ENCODE measurements at regions not wholly inside any gene's neighbourhood (a gene's known extent, or its start where the extent isn't known, plus 50 kb on each side); places are given as distances from the start of the nearest gene placed in this dataset.
A peak's percentile ranks its signal among the peaks of the same experiment; 100 is the strongest.

DNA sequence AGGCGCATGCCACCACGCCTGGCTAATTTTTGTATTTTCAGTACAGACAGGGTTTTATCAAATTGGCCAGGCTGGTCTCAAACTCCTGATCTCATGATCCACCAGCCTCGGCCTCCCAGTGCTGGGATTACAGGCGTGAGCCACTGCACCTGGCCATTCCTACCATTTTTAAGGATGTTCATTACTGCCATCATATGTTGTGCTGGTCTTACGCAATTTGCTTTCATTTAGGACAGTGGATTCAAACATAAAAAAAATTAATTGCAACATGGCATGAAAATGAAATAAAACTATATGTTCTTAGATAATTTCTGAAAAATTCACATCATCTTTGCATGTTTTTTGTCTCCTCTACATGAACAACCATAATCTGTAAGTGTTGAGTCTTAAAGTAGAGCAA lies 527.7 kb downstream of the LTN1 start:
- TF ChIP-seq EP300 (IDR thresholded peaks at IDR 0.05; ENCODE audit: borderline replicate concordance) (no peak), TCF12 (IDR thresholded peaks at IDR 0.05; ENCODE audit: low read depth) (no peak), TEAD4 (IDR thresholded peaks at IDR 0.05) (no peak), CREB1 (IDR thresholded peaks at IDR 0.05; ENCODE audit: low read depth) (no peak), FOXM1 (IDR thresholded peaks at IDR 0.05; ENCODE audit: borderline replicate concordance, low read depth) (no peak), EGR1 (IDR thresholded peaks at IDR 0.05) (no peak), TAF1 (IDR thresholded peaks at IDR 0.05; ENCODE audit: low read depth) (no peak), YY1 (IDR thresholded peaks at IDR 0.05; ENCODE audit: low read depth) (no peak), NFIC (IDR thresholded peaks at IDR 0.05) (no peak), CEBPB (IDR thresholded peaks at IDR 0.05) (no peak), RAD21 (IDR thresholded peaks at IDR 0.05; ENCODE audit: low read depth) (no peak)
- TF ChIP-seq, protein P1, sequence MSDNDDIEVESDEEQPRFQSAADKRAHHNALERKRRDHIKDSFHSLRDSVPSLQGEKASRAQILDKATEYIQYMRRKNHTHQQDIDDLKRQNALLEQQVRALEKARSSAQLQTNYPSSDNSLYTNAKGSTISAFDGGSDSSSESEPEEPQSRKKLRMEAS (IDR thresholded peaks at IDR 0.05), result no peak
- TF ChIP-seq, protein P2, sequence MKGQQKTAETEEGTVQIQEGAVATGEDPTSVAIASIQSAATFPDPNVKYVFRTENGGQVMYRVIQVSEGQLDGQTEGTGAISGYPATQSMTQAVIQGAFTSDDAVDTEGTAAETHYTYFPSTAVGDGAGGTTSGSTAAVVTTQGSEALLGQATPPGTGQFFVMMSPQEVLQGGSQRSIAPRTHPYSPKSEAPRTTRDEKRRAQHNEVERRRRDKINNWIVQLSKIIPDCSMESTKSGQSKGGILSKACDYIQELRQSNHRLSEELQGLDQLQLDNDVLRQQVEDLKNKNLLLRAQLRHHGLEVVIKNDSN (IDR thresholded peaks at IDR 0.05), result no peak

DNA sequence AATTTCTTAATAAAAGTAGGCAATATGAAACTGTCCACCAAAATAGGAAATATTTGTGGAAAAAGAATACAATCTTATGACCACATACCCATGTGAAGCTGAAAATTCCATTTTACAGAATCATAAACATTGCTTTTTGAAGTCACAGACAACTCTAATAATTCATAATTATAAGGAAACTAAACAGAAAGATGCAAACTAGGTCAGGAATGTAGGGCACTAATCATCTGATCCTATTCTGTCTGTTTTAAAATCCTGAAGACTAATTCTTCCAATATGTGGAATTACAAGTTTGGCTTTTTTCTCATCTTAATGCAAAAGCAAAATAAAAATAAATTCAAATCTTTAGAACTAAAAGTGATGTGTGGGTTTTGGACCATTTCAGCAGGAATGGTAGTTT lies 528.6 kb downstream of the LTN1 start:
- no peak for TF ChIP-seq TCF12 (IDR thresholded peaks at IDR 0.05; ENCODE audit: low read depth)
- no peak for TF ChIP-seq FOXM1 (IDR thresholded peaks at IDR 0.05; ENCODE audit: borderline replicate concordance, low read depth)
- TF ChIP-seq, protein P2 (IDR thresholded peaks at IDR 0.05), result no peak
- TF ChIP-seq, protein P1 (IDR thresholded peaks at IDR 0.05), result no peak
- TF ChIP-seq ZBTB7A (IDR thresholded peaks at IDR 0.05; ENCODE audit: low read depth), result no peak
- no peak for TF ChIP-seq YY1 (IDR thresholded peaks at IDR 0.05; ENCODE audit: low read depth)
- TF ChIP-seq NFIC (IDR thresholded peaks at IDR 0.05), result no peak
- TF ChIP-seq RAD21 (IDR thresholded peaks at IDR 0.05; ENCODE audit: low read depth), result no peak
- no peak for TF ChIP-seq EGR1 (IDR thresholded peaks at IDR 0.05)
- no peak for TF ChIP-seq EP300 (IDR thresholded peaks at IDR 0.05; ENCODE audit: borderline replicate concordance)
- no peak for TF ChIP-seq TAF1 (IDR thresholded peaks at IDR 0.05; ENCODE audit: low read depth)
- TF ChIP-seq TEAD4 (IDR thresholded peaks at IDR 0.05), result no peak
- no peak for TF ChIP-seq CEBPB (IDR thresholded peaks at IDR 0.05)
- no peak for TF ChIP-seq CREB1 (IDR thresholded peaks at IDR 0.05; ENCODE audit: low read depth)
- TF ChIP-seq, protein P3, sequence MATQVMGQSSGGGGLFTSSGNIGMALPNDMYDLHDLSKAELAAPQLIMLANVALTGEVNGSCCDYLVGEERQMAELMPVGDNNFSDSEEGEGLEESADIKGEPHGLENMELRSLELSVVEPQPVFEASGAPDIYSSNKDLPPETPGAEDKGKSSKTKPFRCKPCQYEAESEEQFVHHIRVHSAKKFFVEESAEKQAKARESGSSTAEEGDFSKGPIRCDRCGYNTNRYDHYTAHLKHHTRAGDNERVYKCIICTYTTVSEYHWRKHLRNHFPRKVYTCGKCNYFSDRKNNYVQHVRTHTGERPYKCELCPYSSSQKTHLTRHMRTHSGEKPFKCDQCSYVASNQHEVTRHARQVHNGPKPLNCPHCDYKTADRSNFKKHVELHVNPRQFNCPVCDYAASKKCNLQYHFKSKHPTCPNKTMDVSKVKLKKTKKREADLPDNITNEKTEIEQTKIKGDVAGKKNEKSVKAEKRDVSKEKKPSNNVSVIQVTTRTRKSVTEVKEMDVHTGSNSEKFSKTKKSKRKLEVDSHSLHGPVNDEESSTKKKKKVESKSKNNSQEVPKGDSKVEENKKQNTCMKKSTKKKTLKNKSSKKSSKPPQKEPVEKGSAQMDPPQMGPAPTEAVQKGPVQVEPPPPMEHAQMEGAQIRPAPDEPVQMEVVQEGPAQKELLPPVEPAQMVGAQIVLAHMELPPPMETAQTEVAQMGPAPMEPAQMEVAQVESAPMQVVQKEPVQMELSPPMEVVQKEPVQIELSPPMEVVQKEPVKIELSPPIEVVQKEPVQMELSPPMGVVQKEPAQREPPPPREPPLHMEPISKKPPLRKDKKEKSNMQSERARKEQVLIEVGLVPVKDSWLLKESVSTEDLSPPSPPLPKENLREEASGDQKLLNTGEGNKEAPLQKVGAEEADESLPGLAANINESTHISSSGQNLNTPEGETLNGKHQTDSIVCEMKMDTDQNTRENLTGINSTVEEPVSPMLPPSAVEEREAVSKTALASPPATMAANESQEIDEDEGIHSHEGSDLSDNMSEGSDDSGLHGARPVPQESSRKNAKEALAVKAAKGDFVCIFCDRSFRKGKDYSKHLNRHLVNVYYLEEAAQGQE (IDR thresholded peaks at IDR 0.05; ENCODE audit: low read depth), result no peak

DNA sequence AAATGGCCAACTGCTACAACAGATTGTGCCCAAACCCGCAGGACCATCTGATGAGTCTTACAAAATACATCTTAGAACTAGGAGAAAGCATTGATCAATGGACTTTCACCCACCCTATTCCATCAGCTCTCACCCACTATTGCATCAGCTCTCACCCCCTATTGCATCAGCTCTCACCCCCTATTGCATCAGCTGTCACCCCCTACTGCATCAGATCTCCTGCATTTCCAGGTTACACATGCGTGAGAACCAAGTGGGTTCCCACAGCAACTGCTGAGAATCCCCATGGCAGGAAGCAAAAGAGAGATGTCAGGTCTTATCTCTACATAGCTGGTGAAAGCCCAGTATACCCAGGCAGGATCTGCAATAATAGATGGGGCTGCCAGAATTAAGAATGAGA lies 533.5 kb downstream of the LTN1 start:
- no peak for TF ChIP-seq FOXM1 (IDR thresholded peaks at IDR 0.05; ENCODE audit: borderline replicate concordance, low read depth)
- TF ChIP-seq, protein P1 (IDR thresholded peaks at IDR 0.05), result no peak
- TF ChIP-seq CEBPB (IDR thresholded peaks at IDR 0.05), result peak; percentile 38; the same call in 1 of the 2 replicates
- TF ChIP-seq, protein P3 (IDR thresholded peaks at IDR 0.05; ENCODE audit: low read depth), result no peak
- no peak for TF ChIP-seq EP300 (IDR thresholded peaks at IDR 0.05; ENCODE audit: borderline replicate concordance)
- no peak for TF ChIP-seq CREB1 (IDR thresholded peaks at IDR 0.05; ENCODE audit: low read depth)

DNA sequence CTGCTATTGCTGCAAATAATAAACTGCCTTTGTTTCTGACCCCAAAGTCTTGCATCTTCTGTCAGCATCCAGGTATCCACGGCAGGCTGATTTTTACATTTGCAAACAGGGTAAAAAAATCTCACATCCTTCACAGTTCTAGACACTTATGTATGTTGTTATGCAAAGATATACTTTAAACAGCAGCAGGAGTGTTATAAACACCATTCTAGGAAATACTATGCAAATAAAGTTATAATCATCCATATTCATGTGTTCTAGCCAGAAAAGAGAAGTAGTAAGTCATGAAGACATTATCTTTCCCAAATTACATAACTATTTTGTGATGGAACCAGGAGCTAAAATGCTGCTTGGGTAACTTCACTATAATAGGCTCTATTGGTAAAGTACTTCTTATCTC lies 534.2 kb downstream of the LTN1 start:
- TF ChIP-seq FOXM1 (IDR thresholded peaks at IDR 0.05; ENCODE audit: borderline replicate concordance, low read depth) (no peak), TCF12 (IDR thresholded peaks at IDR 0.05; ENCODE audit: low read depth) (no peak), TAF1 (IDR thresholded peaks at IDR 0.05; ENCODE audit: low read depth) (no peak), YY1 (IDR thresholded peaks at IDR 0.05; ENCODE audit: low read depth) (no peak), ZBTB7A (IDR thresholded peaks at IDR 0.05; ENCODE audit: low read depth) (no peak), EGR1 (IDR thresholded peaks at IDR 0.05) (no peak), EP300 (IDR thresholded peaks at IDR 0.05; ENCODE audit: borderline replicate concordance) (no peak), NFIC (IDR thresholded peaks at IDR 0.05) (no peak), CEBPB (IDR thresholded peaks at IDR 0.05) (no peak), CREB1 (IDR thresholded peaks at IDR 0.05; ENCODE audit: low read depth) (no peak), RAD21 (IDR thresholded peaks at IDR 0.05; ENCODE audit: low read depth) (no peak), TEAD4 (IDR thresholded peaks at IDR 0.05) (no peak)
- TF ChIP-seq, protein P2 (IDR thresholded peaks at IDR 0.05), result no peak
- TF ChIP-seq, protein P3 (IDR thresholded peaks at IDR 0.05; ENCODE audit: low read depth), result no peak
- TF ChIP-seq, protein P1 (IDR thresholded peaks at IDR 0.05), result no peak

All from Ishikawa (cell line).